ENCODE measurements at regions not wholly inside any gene's neighbourhood (a gene's known extent, or its start where the extent isn't known, plus 50 kb on each side); places are given as distances from the start of the nearest gene placed in this dataset.

DNA sequence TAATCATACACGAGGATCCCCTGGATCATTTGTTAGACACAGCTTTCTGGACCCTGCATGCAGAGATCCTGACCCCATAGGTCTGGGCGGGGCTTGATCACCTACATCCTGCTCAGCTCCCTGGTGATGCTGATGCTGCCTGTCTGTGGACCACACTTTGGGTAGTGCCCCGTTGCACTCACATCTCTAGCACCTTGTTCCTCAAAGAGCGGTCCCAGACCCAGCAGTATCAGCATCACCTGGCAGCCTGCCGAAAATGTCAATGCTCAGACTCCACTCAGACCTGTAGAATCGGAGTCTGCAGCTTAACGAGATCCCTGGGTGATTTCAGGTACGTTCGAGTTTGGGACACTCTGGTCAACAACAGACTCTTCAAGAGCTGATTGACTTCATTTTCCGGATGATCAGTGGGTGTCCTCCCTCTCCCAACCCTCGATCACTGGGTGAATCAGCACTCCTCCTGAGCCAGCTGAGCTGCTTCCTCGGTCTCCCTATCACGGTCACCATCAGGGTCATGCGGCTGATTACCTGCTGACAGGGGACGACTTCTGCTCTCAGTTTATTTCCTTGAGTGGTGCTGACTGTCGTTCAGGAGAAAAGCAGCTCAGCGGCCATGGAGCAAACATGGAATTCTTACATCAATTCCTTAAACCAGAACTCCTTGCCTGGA, 150.6 kb upstream of the RAB12 start:
- Histone ChIP-seq H3K27me3 (ENCODE audit: insufficient read depth, poor library complexity, severe bottlenecking) (no peaks in the 10 kb centered on the region), H3K4me3 (replicated peaks; ENCODE audit: insufficient read depth, low read length) (no peak overlapping the region), H3K27ac (replicated peaks) (no peak overlapping the region)
- no peak for DNase-seq (ENCODE audit: low read depth in 1 of 2, low spot score in 1 of 2)
- TF ChIP-seq GABPA (IDR thresholded peaks at IDR 0.05; ENCODE audit: low read depth): no peak
- TF ChIP-seq, protein P1, sequence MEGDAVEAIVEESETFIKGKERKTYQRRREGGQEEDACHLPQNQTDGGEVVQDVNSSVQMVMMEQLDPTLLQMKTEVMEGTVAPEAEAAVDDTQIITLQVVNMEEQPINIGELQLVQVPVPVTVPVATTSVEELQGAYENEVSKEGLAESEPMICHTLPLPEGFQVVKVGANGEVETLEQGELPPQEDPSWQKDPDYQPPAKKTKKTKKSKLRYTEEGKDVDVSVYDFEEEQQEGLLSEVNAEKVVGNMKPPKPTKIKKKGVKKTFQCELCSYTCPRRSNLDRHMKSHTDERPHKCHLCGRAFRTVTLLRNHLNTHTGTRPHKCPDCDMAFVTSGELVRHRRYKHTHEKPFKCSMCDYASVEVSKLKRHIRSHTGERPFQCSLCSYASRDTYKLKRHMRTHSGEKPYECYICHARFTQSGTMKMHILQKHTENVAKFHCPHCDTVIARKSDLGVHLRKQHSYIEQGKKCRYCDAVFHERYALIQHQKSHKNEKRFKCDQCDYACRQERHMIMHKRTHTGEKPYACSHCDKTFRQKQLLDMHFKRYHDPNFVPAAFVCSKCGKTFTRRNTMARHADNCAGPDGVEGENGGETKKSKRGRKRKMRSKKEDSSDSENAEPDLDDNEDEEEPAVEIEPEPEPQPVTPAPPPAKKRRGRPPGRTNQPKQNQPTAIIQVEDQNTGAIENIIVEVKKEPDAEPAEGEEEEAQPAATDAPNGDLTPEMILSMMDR (IDR thresholded peaks at IDR 0.05; ENCODE audit: insufficient read depth, low read length): no peak
- TF ChIP-seq SPI1 (IDR thresholded peaks at IDR 0.05; ENCODE audit: borderline replicate concordance, low read depth): no peak
- no peak for TF ChIP-seq POLR2AphosphoS5 (IDR thresholded peaks at IDR 0.05; ENCODE audit: low read depth)
- TF ChIP-seq, protein P2, sequence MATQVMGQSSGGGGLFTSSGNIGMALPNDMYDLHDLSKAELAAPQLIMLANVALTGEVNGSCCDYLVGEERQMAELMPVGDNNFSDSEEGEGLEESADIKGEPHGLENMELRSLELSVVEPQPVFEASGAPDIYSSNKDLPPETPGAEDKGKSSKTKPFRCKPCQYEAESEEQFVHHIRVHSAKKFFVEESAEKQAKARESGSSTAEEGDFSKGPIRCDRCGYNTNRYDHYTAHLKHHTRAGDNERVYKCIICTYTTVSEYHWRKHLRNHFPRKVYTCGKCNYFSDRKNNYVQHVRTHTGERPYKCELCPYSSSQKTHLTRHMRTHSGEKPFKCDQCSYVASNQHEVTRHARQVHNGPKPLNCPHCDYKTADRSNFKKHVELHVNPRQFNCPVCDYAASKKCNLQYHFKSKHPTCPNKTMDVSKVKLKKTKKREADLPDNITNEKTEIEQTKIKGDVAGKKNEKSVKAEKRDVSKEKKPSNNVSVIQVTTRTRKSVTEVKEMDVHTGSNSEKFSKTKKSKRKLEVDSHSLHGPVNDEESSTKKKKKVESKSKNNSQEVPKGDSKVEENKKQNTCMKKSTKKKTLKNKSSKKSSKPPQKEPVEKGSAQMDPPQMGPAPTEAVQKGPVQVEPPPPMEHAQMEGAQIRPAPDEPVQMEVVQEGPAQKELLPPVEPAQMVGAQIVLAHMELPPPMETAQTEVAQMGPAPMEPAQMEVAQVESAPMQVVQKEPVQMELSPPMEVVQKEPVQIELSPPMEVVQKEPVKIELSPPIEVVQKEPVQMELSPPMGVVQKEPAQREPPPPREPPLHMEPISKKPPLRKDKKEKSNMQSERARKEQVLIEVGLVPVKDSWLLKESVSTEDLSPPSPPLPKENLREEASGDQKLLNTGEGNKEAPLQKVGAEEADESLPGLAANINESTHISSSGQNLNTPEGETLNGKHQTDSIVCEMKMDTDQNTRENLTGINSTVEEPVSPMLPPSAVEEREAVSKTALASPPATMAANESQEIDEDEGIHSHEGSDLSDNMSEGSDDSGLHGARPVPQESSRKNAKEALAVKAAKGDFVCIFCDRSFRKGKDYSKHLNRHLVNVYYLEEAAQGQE (IDR thresholded peaks at IDR 0.05; ENCODE audit: insufficient replicate concordance, low read depth): no peak

DNA sequence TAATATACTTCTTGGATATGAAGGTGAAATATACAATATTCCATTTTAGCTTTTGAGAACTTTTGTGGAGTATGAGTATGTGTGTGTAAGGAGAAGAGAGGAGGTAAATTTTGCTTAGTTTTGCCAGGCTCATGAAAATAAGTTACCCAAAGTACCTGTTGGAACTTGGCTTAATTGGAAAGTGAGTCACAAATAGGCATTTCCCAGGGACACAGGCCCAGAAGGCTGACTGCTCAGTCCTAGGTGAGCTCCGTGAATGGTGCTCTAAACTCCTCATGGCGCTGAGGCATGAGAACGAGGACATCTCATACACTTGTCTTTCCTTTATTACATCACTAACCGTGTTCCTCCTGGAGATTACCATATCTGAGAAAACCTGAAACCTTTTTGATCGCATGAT, 148.5 kb upstream of the RAB12 start:
- TF ChIP-seq, protein P1 (IDR thresholded peaks at IDR 0.05; ENCODE audit: insufficient read depth, low read length): no peak
- TF ChIP-seq GABPA (IDR thresholded peaks at IDR 0.05; ENCODE audit: low read depth) (no peak), SPI1 (IDR thresholded peaks at IDR 0.05; ENCODE audit: borderline replicate concordance, low read depth) (no peak), POLR2AphosphoS5 (IDR thresholded peaks at IDR 0.05; ENCODE audit: low read depth) (no peak)
- TF ChIP-seq, protein P2 (IDR thresholded peaks at IDR 0.05; ENCODE audit: insufficient replicate concordance, low read depth): no peak
- Histone ChIP-seq H3K4me3 (replicated peaks; ENCODE audit: insufficient read depth, low read length) (no peak overlapping the region), H3K27me3 (ENCODE audit: insufficient read depth, poor library complexity, severe bottlenecking) (no peaks in the 10 kb centered on the region), H3K27ac (replicated peaks) (no peak overlapping the region)
- no peak for DNase-seq (ENCODE audit: low read depth in 1 of 2, low spot score in 1 of 2)

DNA sequence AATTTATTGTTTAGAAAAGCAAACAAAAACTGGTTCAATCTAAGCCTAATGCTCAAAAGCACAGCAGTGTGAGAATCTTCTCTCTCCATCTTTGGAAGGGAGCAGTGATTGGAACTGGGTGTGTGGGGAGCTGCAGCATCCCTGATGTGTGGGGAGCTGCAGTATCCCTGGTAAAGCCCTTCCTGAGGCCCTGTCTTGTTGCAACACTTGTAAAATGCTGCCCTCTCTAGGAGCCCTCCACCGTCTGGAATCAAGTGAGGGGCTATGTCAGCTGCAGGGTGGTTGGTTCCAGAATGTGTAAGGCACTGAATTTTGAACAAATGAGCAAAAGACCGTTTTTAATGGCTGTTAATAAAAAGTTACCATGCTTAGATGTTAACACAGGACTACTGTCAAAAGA, 147.7 kb upstream of the RAB12 start:
- H3K27ac ChIP-seq (replicated peaks): no peak overlapping the region
- DNase-seq (ENCODE audit: low read depth in 1 of 2, low spot score in 1 of 2): no peak
- H3K4me3 ChIP-seq (replicated peaks; ENCODE audit: insufficient read depth, low read length): no peak overlapping the region
- no peak for TF ChIP-seq GABPA (IDR thresholded peaks at IDR 0.05; ENCODE audit: low read depth)
- no peak for TF ChIP-seq POLR2AphosphoS5 (IDR thresholded peaks at IDR 0.05; ENCODE audit: low read depth)
- no peak for TF ChIP-seq SPI1 (IDR thresholded peaks at IDR 0.05; ENCODE audit: borderline replicate concordance, low read depth)
- TF ChIP-seq, protein P1 (IDR thresholded peaks at IDR 0.05; ENCODE audit: insufficient read depth, low read length): no peak
- TF ChIP-seq, protein P2 (IDR thresholded peaks at IDR 0.05; ENCODE audit: insufficient replicate concordance, low read depth): no peak
- H3K27me3 ChIP-seq (ENCODE audit: insufficient read depth, poor library complexity, severe bottlenecking): no peaks in the 10 kb centered on the region

Data from HL-60 (cell line).